ENCODE measurements at regions not wholly inside any gene's neighbourhood (a gene's known extent, or its start where the extent isn't known, plus 50 kb on each side); places are given as distances from the start of the nearest gene placed in this dataset.

DNA sequence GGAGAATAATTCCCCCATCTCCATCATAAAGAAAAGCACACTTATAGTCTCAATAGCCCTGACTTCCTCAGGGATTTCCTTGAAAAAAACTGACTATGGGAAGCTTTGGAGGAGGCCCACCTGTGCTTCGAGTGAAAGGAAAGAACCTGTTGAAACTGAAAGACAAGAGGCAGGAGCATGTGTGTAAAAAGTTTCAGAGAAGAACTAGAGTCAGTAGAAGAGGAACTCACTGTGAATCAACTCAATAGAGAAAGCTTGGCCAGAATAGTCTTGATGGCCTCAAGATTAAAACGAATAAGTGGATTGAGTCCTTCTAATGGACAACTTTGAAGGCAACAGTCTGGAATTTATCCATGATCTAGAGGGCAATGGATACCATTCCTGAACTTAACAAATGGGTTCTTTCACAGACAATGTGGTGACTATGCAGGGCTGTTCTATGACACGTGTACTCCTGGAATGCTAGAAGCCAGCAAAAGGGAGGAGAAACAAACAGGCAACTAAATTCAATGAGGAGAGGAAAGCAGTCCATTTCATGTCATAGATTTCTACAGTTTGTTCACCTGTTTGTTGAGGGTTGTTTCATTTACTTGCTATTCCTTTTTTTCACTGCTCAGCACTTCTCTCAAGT is 442.3 kb downstream of the GRB14 start:
- H3K36me3 ChIP-seq (ENCODE audit: control insufficient read depth in 1 of 2, insufficient read depth in 2 of 2, low read length in 2 of 2) = no peaks in the 10 kb centered on the region
- ChIA-PET CTCF (no interaction called here), RAD21 (ENCODE audit: low non-redundant PET in 1 of 2, low total read pairs in 2 of 2, uncharacterized antibody in 2 of 2, unreplicated experiment in 2 of 2) (no interaction called here), POLR2A (no interaction called here)
- H3K9ac ChIP-seq (ENCODE audit: low read length) = no peak overlapping the region
- no peak for DNase-seq (ENCODE audit: low read depth, low spot score)
- BruUV-seq (replicated peaks) = no TSS peak
- H3K27ac ChIP-seq (ENCODE audit: low read depth, low read length) = no peak overlapping the region
- H3K9me2 ChIP-seq (ENCODE audit: insufficient read depth) = no peaks in the 10 kb centered on the region
- no peaks in the 10 kb centered on the region for H3K79me2 ChIP-seq (ENCODE audit: insufficient read depth, low read length)
- H2AFZ ChIP-seq (ENCODE audit: low read depth, low read length, poor library complexity, severe bottlenecking) = no peak overlapping the region
- no peak overlapping the region for H3K4me2 ChIP-seq (ENCODE audit: low read length)
- H4K20me1 ChIP-seq (ENCODE audit: insufficient read depth) = no peaks in the 10 kb centered on the region
- peaks cover 9% of the 10 kb centered on the region; the same call in 1 of the 2 replicates for H3K27me3 ChIP-seq (ENCODE audit: insufficient read depth, low read length)
- ATAC-seq = no peak
- H3K4me1 ChIP-seq (ENCODE audit: control insufficient read depth in 1 of 2, insufficient read depth in 2 of 2, low read length in 2 of 2) = no peaks in the 10 kb centered on the region
- H3K9me3 ChIP-seq (ENCODE audit: control insufficient read depth in 1 of 2, insufficient read depth in 1 of 2, low read depth in 1 of 2, low read length in 2 of 2) = no peaks in the 10 kb centered on the region
- H3K4me3 ChIP-seq (replicated peaks in 1 of 2; ENCODE audit: low read depth in 1 of 2, low read length in 2 of 2) = no peak overlapping the region
- intact Hi-C loops (cut with micrococcal nuclease) = no loop called here
- TF ChIP-seq EZH2 (IDR thresholded peaks at IDR 0.05) (no peak), YY1 (IDR thresholded peaks at IDR 0.05; ENCODE audit: extremely low read depth, insufficient replicate concordance, low read depth, low read length) (no peak), EZH2phosphoT487 (IDR thresholded peaks at IDR 0.05; ENCODE audit: borderline replicate concordance) (no peak), POLR2A (IDR thresholded peaks at IDR 0.05; ENCODE audit: borderline replicate concordance, extremely low read depth, insufficient read depth, insufficient read length) (no peak), SIN3A (IDR thresholded peaks at IDR 0.05; ENCODE audit: low read depth) (no peak), POLR2AphosphoS5 (IDR thresholded peaks at IDR 0.05; ENCODE audit: low read depth, low read length) (no peak), SP1 (IDR thresholded peaks at IDR 0.05; ENCODE audit: low read depth) (no peak), RAD21 (IDR thresholded peaks at IDR 0.05; ENCODE audit: low read depth) (no peak)
- TF ChIP-seq, protein P1, sequence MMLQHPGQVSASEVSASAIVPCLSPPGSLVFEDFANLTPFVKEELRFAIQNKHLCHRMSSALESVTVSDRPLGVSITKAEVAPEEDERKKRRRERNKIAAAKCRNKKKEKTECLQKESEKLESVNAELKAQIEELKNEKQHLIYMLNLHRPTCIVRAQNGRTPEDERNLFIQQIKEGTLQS (IDR thresholded peaks at IDR 0.05) = no peak
- TF ChIP-seq, protein P2, sequence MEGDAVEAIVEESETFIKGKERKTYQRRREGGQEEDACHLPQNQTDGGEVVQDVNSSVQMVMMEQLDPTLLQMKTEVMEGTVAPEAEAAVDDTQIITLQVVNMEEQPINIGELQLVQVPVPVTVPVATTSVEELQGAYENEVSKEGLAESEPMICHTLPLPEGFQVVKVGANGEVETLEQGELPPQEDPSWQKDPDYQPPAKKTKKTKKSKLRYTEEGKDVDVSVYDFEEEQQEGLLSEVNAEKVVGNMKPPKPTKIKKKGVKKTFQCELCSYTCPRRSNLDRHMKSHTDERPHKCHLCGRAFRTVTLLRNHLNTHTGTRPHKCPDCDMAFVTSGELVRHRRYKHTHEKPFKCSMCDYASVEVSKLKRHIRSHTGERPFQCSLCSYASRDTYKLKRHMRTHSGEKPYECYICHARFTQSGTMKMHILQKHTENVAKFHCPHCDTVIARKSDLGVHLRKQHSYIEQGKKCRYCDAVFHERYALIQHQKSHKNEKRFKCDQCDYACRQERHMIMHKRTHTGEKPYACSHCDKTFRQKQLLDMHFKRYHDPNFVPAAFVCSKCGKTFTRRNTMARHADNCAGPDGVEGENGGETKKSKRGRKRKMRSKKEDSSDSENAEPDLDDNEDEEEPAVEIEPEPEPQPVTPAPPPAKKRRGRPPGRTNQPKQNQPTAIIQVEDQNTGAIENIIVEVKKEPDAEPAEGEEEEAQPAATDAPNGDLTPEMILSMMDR (IDR thresholded peaks at IDR 0.05 in 2 of 3, conservative IDR thresholded peaks at IDR 0.05 in 1 of 3; ENCODE audit: borderline replicate concordance in 1 of 3, insufficient read depth in 1 of 3, low read depth in 2 of 3, low read length in 2 of 3) = no peak
- TF ChIP-seq, protein P3, sequence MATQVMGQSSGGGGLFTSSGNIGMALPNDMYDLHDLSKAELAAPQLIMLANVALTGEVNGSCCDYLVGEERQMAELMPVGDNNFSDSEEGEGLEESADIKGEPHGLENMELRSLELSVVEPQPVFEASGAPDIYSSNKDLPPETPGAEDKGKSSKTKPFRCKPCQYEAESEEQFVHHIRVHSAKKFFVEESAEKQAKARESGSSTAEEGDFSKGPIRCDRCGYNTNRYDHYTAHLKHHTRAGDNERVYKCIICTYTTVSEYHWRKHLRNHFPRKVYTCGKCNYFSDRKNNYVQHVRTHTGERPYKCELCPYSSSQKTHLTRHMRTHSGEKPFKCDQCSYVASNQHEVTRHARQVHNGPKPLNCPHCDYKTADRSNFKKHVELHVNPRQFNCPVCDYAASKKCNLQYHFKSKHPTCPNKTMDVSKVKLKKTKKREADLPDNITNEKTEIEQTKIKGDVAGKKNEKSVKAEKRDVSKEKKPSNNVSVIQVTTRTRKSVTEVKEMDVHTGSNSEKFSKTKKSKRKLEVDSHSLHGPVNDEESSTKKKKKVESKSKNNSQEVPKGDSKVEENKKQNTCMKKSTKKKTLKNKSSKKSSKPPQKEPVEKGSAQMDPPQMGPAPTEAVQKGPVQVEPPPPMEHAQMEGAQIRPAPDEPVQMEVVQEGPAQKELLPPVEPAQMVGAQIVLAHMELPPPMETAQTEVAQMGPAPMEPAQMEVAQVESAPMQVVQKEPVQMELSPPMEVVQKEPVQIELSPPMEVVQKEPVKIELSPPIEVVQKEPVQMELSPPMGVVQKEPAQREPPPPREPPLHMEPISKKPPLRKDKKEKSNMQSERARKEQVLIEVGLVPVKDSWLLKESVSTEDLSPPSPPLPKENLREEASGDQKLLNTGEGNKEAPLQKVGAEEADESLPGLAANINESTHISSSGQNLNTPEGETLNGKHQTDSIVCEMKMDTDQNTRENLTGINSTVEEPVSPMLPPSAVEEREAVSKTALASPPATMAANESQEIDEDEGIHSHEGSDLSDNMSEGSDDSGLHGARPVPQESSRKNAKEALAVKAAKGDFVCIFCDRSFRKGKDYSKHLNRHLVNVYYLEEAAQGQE (IDR thresholded peaks at IDR 0.05; ENCODE audit: low read depth) = no peak
- TF ChIP-seq, protein P4, sequence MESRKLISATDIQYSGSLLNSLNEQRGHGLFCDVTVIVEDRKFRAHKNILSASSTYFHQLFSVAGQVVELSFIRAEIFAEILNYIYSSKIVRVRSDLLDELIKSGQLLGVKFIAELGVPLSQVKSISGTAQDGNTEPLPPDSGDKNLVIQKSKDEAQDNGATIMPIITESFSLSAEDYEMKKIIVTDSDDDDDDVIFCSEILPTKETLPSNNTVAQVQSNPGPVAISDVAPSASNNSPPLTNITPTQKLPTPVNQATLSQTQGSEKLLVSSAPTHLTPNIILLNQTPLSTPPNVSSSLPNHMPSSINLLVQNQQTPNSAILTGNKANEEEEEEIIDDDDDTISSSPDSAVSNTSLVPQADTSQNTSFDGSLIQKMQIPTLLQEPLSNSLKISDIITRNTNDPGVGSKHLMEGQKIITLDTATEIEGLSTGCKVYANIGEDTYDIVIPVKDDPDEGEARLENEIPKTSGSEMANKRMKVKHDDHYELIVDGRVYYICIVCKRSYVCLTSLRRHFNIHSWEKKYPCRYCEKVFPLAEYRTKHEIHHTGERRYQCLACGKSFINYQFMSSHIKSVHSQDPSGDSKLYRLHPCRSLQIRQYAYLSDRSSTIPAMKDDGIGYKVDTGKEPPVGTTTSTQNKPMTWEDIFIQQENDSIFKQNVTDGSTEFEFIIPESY (IDR thresholded peaks at IDR 0.05; ENCODE audit: extremely low read depth, insufficient replicate concordance, low read length) = no peak
